GM19351 (cell line): ENCODE measurements at regions not wholly inside any gene's neighbourhood (a gene's known extent, or its start where the extent isn't known, plus 50 kb on each side); places are given as distances from the start of the nearest gene placed in this dataset.

Experiments used
- ATAC-seq: cut with Tn5 transposase; IDR thresholded peaks from one replicate; pipeline ENCODE4 v1.9.1; 2021; ENCODE audit warnings: mild to moderate bottlenecking, moderate library complexity; ENCODE audit not compliant: unreplicated experiment

GRCh38 chr2:195021711-195022507 is 635.1 kb upstream of the SLC39A10 start:
- peak; percentile 84 for ATAC-seq

- ATAC-seq: no peak
These were observed 638.6 kb upstream of the SLC39A10 start for GRCh38 chr2:195018462-195018861.

DNA sequence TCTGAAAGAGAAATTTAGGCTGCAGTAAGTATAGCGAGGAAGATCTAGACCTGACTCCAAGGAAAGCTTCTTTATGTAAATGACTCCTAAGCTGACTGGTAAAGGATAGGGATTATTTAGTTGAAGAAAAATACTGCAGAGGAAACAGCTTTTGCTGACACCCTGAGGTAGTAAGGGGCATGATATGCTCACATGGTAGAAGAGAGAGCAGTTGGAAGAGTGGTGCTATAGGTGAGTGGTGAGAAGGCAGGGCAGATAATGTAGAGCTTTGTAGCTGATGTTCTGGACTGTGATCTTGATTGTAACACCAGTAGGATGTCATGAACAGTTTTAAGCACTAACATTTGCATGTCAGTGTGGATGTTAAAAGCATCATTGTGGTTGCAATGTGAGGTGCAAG is 639.1 kb upstream of the SLC39A10 start:
- ATAC-seq: no peak

DNA sequence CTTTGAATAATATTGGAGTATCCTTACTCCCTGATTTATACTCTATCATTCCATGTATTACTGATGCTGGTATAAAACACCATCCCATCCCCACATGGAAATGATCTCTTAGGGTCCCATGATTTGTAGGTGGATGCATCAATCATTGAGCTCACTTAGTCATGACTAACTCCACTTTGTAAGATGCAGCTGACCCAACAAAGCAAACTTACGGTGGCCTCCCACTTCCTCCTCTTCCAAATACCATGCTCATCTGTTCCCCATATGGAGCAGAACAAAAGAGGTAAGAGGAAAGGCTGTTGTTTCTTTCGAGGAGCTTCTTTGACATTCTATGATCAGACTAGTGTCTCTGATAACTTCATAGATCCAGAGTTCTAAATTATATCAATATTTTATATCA is 640.2 kb upstream of the SLC39A10 start:
- no peak for ATAC-seq

- no peak for ATAC-seq
These were observed 647.8 kb upstream of the SLC39A10 start for GRCh38 chr2:195009202-195009601.

DNA sequence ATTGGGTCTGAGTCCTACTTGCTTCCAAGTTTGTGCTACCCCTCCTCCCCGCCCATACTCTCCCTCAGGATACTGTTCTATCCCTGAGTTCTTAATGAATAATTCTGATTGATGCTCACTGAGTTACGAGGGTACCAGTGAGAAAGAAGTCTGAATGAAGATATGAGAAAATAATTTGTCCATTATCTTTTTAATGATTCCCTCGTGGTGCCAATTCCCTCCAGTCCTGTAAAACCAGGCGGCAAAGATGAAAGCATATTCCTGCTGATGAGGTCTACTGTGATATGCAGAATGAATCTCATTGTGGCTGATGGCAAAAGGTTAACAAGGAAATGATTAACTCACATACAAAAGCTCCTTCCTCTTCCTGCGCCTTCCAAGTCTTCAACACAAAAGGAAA is 650.2 kb upstream of the SLC39A10 start:
- no peak for ATAC-seq

DNA sequence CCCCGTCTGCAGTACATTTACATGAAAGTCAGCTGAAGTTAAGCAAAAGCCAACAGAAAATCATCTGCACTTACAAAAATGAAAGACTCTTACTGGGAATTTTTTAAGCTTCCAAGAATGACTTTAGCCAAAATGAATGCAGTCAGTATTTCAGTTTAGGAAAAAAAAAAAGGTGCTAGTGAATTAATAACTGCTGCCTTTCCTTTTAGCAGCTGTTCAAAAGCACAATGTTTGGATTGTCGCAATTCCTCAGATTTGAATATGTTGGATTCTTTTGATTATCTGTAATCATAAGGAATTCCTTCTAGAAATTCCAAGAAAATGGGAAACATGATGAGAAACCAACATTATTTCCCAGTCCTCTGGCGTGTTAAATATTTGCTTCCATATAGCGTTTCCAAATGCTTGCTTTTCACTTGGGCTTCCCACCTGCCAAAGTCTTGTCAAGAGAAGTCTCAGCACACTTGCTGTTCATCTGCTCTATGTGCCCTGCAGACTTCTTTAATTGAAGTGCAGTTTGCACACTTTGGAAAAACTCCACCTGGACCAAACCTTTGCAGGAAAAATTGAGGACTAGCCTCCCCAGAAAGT is 653.0 kb upstream of the SLC39A10 start:
- no peak for ATAC-seq

DNA sequence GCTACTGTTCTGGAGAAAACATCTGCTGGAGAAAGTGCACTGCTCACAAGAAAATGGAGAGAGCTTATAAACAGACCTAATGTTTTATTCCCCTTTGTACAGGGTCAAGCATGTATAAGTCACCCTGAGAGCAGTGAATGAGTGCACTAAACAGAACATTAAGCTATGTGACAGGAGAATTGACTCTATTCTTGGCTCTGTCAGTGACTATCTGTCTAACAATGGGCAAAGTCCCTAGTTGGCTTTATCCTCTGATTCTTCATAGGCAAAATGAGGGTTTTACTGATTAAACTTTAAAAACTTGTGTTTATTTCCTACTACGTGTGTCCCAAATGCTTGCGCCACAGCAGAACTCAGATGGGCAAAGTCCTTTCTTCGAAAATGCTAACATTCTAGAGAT is 655.1 kb upstream of the SLC39A10 start:
- ATAC-seq: no peak

DNA sequence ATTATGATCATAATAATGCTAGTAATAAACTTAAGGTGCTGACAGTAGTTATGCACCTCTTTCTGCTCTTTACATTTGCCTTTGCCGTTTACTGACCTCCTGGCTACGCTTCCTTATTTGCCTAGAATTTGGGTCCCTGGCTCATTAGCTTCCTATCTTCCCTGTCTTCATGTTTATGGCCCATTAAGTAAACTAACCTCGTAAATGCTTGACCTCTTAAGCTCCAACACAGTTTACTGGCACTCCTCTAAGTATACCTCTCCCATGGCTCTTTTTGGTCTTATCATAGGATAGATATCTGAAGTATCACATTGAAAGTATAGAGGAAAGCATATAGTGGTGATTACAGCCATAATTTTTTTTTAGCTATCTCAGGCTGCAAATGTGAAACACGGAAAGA is 657.3 kb upstream of the SLC39A10 start:
- no peak for ATAC-seq

DNA sequence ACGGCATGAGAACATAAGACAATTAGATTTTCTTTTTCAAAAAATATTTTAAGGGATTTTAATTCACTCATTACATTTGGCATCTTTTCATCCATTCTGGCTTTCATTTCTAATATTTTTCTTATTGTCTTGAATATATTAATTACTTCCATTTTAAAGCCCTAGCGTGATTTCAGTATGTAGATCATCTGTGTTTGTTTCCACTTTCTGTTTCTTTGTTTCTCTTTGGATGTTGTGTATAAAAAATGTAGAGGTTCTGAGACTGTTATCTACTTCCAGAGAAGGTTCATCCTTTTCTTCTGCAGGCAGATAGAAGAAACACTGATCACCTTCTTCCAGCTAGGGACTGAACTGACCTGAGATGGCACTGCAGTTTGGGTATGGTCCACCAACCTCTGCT is 664.4 kb upstream of the SLC39A10 start:
- ATAC-seq: no peak

DNA sequence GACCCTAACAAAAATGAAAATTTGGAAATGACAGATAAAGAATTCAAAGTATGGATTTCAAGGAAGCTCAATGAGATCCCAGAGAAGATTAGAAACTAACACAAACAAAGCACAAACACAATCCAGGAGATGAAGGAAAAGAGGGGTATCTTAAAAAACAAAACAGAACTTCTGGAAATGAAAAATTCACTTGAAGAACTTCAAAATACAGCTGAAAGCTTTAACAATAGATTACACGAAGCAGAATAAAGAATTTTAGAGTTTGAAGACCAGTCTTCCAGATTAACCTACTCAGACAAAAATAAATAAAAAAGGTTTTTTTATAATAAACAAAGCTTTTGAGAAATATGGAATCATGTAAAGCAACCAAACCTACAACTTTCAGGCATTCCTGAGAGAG is 671.8 kb upstream of the SLC39A10 start:
- ATAC-seq: no peak

GRCh38 chr2:194962254-194962653 is 694.8 kb upstream of the SLC39A10 start:
- no peak for ATAC-seq

- no peak for ATAC-seq
These were observed 702.8 kb upstream of the SLC39A10 start for GRCh38 chr2:194954218-194954617.

DNA sequence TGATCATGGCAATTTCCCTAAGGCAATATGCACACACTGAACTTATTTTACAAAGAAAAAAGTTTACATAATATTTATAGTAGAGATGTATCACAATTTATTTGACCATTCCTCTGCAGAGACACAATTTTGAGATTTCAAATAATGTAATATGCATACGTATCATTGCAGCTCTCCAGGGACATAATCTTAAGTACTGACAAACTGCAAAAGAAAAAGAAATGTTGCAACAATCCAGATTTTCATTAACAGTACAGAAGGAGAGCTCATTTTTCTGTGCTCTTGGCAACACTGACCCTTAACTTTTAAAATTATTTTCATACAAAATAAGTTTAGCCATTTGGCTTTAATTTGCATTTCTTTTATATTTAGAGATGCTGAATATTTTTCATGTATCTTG is 710.2 kb upstream of the SLC39A10 start:
- ATAC-seq: no peak

GRCh38 chr2:194938066-194938465 is 719.0 kb upstream of the SLC39A10 start:
- ATAC-seq: no peak

DNA sequence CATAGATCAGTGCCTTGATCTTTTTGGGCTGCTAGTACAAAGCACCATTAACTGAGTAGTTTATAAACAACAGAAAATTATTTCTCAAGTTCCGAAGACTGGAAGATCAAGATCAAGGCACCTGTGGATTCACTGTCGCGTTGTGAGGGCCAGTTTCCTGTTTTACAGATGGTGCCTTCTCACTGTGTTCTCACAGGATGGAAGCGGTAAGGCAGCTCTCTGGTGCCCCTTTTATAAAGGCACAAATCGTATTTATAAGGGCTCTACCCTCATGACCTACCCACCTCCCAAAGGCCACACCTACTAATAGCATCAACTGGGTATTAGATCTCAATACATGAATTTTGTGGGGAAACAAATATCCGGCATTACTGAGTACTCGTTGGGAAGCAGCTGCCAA is 729.5 kb upstream of the SLC39A10 start:
- no peak for ATAC-seq

GRCh38 chr2:194926873-194927272 is 730.2 kb upstream of the SLC39A10 start:
- ATAC-seq: no peak

DNA sequence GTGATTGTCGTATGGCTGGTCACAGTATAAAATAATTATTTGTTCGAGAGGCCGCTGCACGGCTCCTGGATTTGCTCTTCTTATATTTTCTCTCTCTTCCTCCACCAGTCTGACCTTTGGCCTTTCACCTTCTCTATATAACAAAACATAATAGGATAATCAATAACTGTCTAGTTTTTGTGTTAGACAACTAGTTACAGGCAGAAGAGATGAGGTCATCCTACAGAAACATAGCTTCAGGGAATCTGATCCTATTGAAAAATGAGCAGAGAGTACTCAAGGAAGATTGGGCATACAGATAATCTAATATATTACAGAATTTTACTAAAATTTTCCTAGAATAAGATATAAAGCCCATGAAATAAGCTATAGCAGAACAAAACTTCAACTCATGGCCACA is 731.3 kb upstream of the SLC39A10 start:
- no peak for ATAC-seq

GRCh38 chr2:194917519-194917918 is 739.5 kb upstream of the SLC39A10 start:
- no peak for ATAC-seq

GRCh38 chr2:194915485-194915884 is 741.5 kb upstream of the SLC39A10 start:
- ATAC-seq: no peak

- ATAC-seq: no peak
These were observed 749.5 kb upstream of the SLC39A10 start for GRCh38 chr2:194907569-194907968.

GRCh38 chr2:194896871-194897270 is 760.2 kb upstream of the SLC39A10 start:
- ATAC-seq: no peak

DNA sequence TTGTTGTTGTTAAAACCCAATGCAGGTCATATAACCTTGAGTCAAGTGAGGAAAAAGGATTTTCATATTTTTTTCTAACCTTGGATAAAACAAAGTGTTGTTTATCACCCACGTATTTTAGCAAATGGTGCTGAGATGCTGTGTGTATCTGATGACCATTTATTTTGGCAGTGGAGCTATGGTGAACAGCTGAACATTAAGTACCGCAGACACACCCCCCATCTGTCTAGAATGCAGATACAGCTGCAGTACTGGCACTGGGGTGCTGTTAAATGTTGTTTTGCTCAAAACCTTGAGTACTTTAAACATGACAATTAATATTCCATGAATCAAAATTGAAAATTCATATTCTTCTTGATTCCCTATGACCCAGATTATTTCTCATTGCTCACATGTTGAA is 773.3 kb upstream of the SLC39A10 start:
- no peak for ATAC-seq
